HepG2 (cell line): ENCODE measurements at regions not wholly inside any gene's neighbourhood (a gene's known extent, or its start where the extent isn't known, plus 50 kb on each side); places are given as distances from the start of the nearest gene placed in this dataset.

ENCODE experiments used
- ATAC-seq: fragments of 200-7000 bp; cut with Tn5 transposase; 3 replicates; pipeline ENCODE4 v1.9.1; 2020; ENCODE audit warnings: mild to moderate bottlenecking, moderate library complexity
- BruUV-seq: library from RNA; stranded (reverse); fragments of 400-500 nt; replicated peaks from 2 replicates; lab custom pipeline; 2021; lab: Mats Ljungman, UMichigan
- CTCF ChIA-PET: fragments of 300-600 bp; formaldehyde crosslinking; extraction: SDS; loops from one replicate; lab custom pipeline; 2021; ENCODE audit warnings: low total read pairs, inconsistent platforms, low intra/inter-chr PET ratio; lab: Yijun Ruan, JAX
- POLR2A ChIA-PET: fragments of 350-600 bp; sonication (Branson Sonifier 250); formaldehyde crosslinking; loops from one replicate; lab custom pipeline; 2020; ENCODE audit warnings: antibody characterized with exemption, inconsistent platforms; lab: Yijun Ruan, JAX
- DNase-seq: peaks from one replicate; pipeline ENCODE4 v3.0.0-alpha.2; 2015; ENCODE audit warnings: low spot score
- FAIRE-seq: peaks from 3 replicates; lab custom pipeline; 2011; peaks lifted over from hg19 to GRCh38; lab: Jason Lieb, UNC
- H2AFZ ChIP-seq: one replicate; pipeline ENCODE4 v1.6.1; 2011; ENCODE audit warnings: low read length, inconsistent platforms
- H3K27ac ChIP-seq: fragments of 300-600 bp; 3 replicates; pipeline ENCODE4 v1.8.0; 2011; ENCODE audit warnings: mixed run types, mild to moderate bottlenecking, mixed read lengths, low read length, inconsistent platforms; ENCODE audit not compliant: insufficient read depth; ENCODE audit errors: extremely low read length
- H3K27me3 ChIP-seq, 2 experiments: fragments of 200-600 bp in 1 of 2; 2 replicates in 1 of 2; 3 replicates in 1 of 2; pipeline versions ENCODE4 v1.6.0 to v1.8.0; 2011; ENCODE audit warnings: low read length in 2 of 2, mild to moderate bottlenecking in 2 of 2, moderate library complexity in 2 of 2, inconsistent platforms in 1 of 2; ENCODE audit not compliant: insufficient read depth in 2 of 2, control insufficient read depth in 1 of 2
- H3K36me3 ChIP-seq, 2 experiments: fragments of 200-600 bp in 1 of 2; replicated peaks in 1 of 2; 2 replicates in 1 of 2; 3 replicates in 1 of 2; pipeline versions ENCODE4 v1.5.1 to v1.8.0; 2011; ENCODE audit warnings: low read length in 2 of 2, inconsistent platforms in 1 of 2; ENCODE audit not compliant: insufficient read depth in 2 of 2, control insufficient read depth in 1 of 2
- H3K4me1 ChIP-seq: 2 replicates; pipeline ENCODE4 v1.5.1; 2012; ENCODE audit warnings: low read length, inconsistent platforms; ENCODE audit not compliant: insufficient read depth
- H3K4me2 ChIP-seq: 2 replicates; pipeline ENCODE4 v1.6.0; 2011; ENCODE audit warnings: low read depth, low read length, inconsistent platforms
- H3K4me3 ChIP-seq, 3 experiments: fragments of 200-600 bp in 1 of 3; sonication (generic), shearing (Covaris generic) in 1 of 3; replicated peaks in 1 of 3; 2 replicates each; pipeline ENCODE4 v1.5.1; 2011 to 2016; ENCODE audit warnings: low read length in 3 of 3, inconsistent platforms in 2 of 3, low read depth in 2 of 3, mild to moderate bottlenecking in 2 of 3, control low read depth in 1 of 3, mixed read lengths in 1 of 3; ENCODE audit not compliant: insufficient read depth in 1 of 3
- H3K79me2 ChIP-seq: one replicate; pipeline ENCODE4 v1.6.1; 2011; ENCODE audit warnings: low read length, inconsistent platforms; ENCODE audit not compliant: insufficient read depth
- H3K9ac ChIP-seq: 2 replicates; pipeline ENCODE4 v1.6.0; 2011; ENCODE audit warnings: mild to moderate bottlenecking, low read depth, low read length, inconsistent platforms; ENCODE audit not compliant: insufficient read depth
- H3K9me3 ChIP-seq: 2 replicates; pipeline ENCODE4 v1.5.1; 2012; ENCODE audit warnings: mild to moderate bottlenecking, low read length
- H4K20me1 ChIP-seq: 2 replicates; pipeline ENCODE4 v1.6.0; 2011; ENCODE audit warnings: inconsistent platforms, mild to moderate bottlenecking, low read length, moderate library complexity; ENCODE audit not compliant: insufficient read depth
- CBX2 ChIP-seq, 2 experiments: fragments of 200-600 bp in 1 of 2; sonication (generic); formaldehyde crosslinking in 1 of 2; IDR thresholded peaks; 2 replicates each; pipeline versions ENCODE4 v1.7.0 to v1.8.1; 2018 to 2022; ENCODE audit warnings: low read depth in 2 of 2, low read length in 1 of 2, mild to moderate bottlenecking in 1 of 2, missing genetic modification reagents in 1 of 2
- LCORL ChIP-seq, 2 experiments: fragments of 450-650 bp in 1 of 2; sonication (generic) in 1 of 2; formaldehyde crosslinking in 1 of 2; IDR thresholded peaks; 2 replicates each; pipeline versions ENCODE4 v1.5.0 to v1.6.1; 2017 to 2020; ENCODE audit warnings: antibody characterized with exemption in 1 of 2, missing genetic modification reagents in 1 of 2
- MNT ChIP-seq: fragments of 450-650 bp; IDR thresholded peaks from 2 replicates; pipeline ENCODE4 v1.6.1; 2016
- SSRP1 ChIP-seq: IDR thresholded peaks from 2 replicates; pipeline ENCODE4 v1.6.1; 2016; ENCODE audit warnings: control low read depth
- TRIM24 ChIP-seq: sonication (generic); formaldehyde crosslinking; IDR thresholded peaks from 2 replicates; pipeline ENCODE4 v1.8.0; 2022; ENCODE audit warnings: mild to moderate bottlenecking, missing genetic modification reagents
- ZNF101 ChIP-seq: sonication (generic); formaldehyde crosslinking; IDR thresholded peaks from 2 replicates; pipeline ENCODE4 v1.4.0; 2020; ENCODE audit warnings: mild to moderate bottlenecking, low read depth, missing genetic modification reagents, borderline replicate concordance
- WGBS: methylation state at CpG from one replicate; pipeline ENCODE4 v1.1.6; 2017; ENCODE audit warnings: low lambda C conversion rate; 5-methylcytosine and 5-hydroxymethylcytosine counted together
- in situ Hi-C: cut with HindIII; loops from 2 replicates; pipeline ENCODE4 v1.10.0; 2017; ENCODE audit warnings: low pct_unique_long_range_greater_than_20kb; ENCODE audit not compliant: extremely low pct_ligation_motif_present
- intact Hi-C: fragments of 100-400 bp; cut with micrococcal nuclease; formaldehyde crosslinking; loops from one replicate; pipeline ENCODE4 v1.10.0; 2022; ENCODE audit not compliant: unreplicated experiment
- TF ChIP-seq, protein P1 (sequence below), 2 experiments: sonication (generic) in 1 of 2; formaldehyde crosslinking in 1 of 2; IDR thresholded peaks; 2 replicates each; pipeline versions ENCODE4 v1.4.0 to v1.6.1; 2018 to 2020; ENCODE audit warnings: missing genetic modification reagents in 2 of 2, borderline replicate concordance in 1 of 2, low read depth in 1 of 2, mild to moderate bottlenecking in 1 of 2, missing biosample characterization in 1 of 2
- TF ChIP-seq, protein P2 (sequence below): sonication (generic); formaldehyde crosslinking; conservative IDR thresholded peaks from 2 replicates; pipeline ENCODE4 v1.8.0; 2022; ENCODE audit warnings: mild to moderate bottlenecking, moderate library complexity, missing genetic modification reagents
- TF ChIP-seq, protein P3 (sequence below): IDR thresholded peaks from 2 replicates; pipeline ENCODE4 v1.6.1; 2016; ENCODE audit warnings: missing biosample characterization, missing genetic modification reagents, low read depth

DNA sequence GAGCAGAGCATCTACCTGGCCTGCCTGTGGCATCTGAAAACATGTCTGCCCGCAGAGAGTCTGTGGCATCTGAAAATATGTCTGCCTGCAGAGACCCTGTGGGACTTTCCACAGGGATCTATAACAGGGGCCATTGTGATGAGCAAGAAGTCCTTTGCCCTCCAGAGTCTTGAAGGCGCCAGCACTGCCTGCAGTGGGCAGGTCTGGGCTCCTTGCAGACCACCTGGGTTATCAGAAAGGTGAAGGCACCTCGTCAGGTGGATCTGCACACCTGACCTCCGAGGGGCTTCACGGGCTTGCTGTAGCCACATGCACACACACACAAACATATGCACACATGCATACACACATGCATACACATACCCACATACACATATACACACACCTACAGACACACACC is 189.5 kb upstream of the HDAC4 start:
- POLR2A ChIA-PET: no interaction called here
- DNase-seq: no peak
- Histone ChIP-seq H2AFZ (no peak overlapping the region), H3K36me3 (no peaks in the 10 kb centered on the region), H3K27me3 (peaks cover 11 to 33% of the 10 kb centered on the region in 2 experiments; a peak in 4 of 5 replicates)
- CTCF ChIA-PET: no interaction called here
- TF ChIP-seq LCORL (IDR thresholded peaks at IDR 0.05) (no peak), LCORL (CRISPR knock-in tag; IDR thresholded peaks at IDR 0.05) (no peak), MNT (peak; percentile 44; the same call in 1 of the 2 replicates)
- TF ChIP-seq, all 625 proteins: peak for 1
- H3K9me3 ChIP-seq: peaks cover 19% of the 10 kb centered on the region
- H4K20me1 ChIP-seq: no peaks in the 10 kb centered on the region
- H3K27ac ChIP-seq: no peak overlapping the region
- no peaks in the 10 kb centered on the region for H3K79me2 ChIP-seq
- 50% methylated on average over 2 of the region's 5 CpGs for WGBS
- in situ Hi-C loops (no loop called here), intact Hi-C loops (no loop called here)
- no TSS peak for BruUV-seq
- ATAC-seq (no peak), FAIRE-seq (no peak)
- H3K4me2 ChIP-seq: no peak overlapping the region
- H3K4me3 ChIP-seq: no peak overlapping the region
- H3K4me1 ChIP-seq: no peaks in the 10 kb centered on the region
- H3K9ac ChIP-seq: no peak overlapping the region

GRCh38 chr2:239589833-239590232 is 189.0 kb upstream of the HDAC4 start:
- H3K27ac ChIP-seq: no peak overlapping the region
- POLR2A ChIA-PET: no interaction called here
- no peaks in the 10 kb centered on the region for H3K36me3 ChIP-seq
- H2AFZ ChIP-seq: no peak overlapping the region
- DNase-seq (no peak), ATAC-seq (no peak), FAIRE-seq (no peak)
- no peaks in the 10 kb centered on the region for H4K20me1 ChIP-seq
- no peaks in the 10 kb centered on the region for H3K4me1 ChIP-seq
- CTCF ChIA-PET: no interaction called here
- BruUV-seq: no TSS peak
- 48% methylated on average over 4 of the region's 10 CpGs for WGBS
- H3K79me2 ChIP-seq: no peaks in the 10 kb centered on the region
- H3K4me3 ChIP-seq: no peak overlapping the region
- in situ Hi-C loops (no loop called here), intact Hi-C loops (no loop called here)
- no peak overlapping the region for H3K9ac ChIP-seq
- no peak overlapping the region for H3K4me2 ChIP-seq
- peaks cover 11 to 35% of the 10 kb centered on the region in 2 experiments; a peak in 4 of 5 replicates for H3K27me3 ChIP-seq
- H3K9me3 ChIP-seq: peaks cover 19% of the 10 kb centered on the region
- TF ChIP-seq TRIM24 (CRISPR knock-in tag): no peak
- TF ChIP-seq ZNF101 (CRISPR knock-in tag): no peak
- no peak for TF ChIP-seq SSRP1 (CRISPR knock-in tag)
- TF ChIP-seq, protein P1, sequence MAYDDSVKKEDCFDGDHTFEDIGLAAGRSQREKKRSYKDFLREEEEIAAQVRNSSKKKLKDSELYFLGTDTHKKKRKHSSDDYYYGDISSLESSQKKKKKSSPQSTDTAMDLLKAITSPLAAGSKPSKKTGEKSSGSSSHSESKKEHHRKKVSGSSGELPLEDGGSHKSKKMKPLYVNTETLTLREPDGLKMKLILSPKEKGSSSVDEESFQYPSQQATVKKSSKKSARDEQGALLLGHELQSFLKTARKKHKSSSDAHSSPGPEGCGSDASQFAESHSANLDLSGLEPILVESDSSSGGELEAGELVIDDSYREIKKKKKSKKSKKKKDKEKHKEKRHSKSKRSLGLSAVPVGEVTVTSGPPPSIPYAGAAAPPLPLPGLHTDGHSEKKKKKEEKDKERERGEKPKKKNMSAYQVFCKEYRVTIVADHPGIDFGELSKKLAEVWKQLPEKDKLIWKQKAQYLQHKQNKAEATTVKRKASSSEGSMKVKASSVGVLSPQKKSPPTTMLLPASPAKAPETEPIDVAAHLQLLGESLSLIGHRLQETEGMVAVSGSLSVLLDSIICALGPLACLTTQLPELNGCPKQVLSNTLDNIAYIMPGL (CRISPR knock-in tag; IDR thresholded peaks at IDR 0.05; ENCODE audit: borderline replicate concordance in 1 of 2, low read depth in 1 of 2): no peak
- TF ChIP-seq, protein P2, sequence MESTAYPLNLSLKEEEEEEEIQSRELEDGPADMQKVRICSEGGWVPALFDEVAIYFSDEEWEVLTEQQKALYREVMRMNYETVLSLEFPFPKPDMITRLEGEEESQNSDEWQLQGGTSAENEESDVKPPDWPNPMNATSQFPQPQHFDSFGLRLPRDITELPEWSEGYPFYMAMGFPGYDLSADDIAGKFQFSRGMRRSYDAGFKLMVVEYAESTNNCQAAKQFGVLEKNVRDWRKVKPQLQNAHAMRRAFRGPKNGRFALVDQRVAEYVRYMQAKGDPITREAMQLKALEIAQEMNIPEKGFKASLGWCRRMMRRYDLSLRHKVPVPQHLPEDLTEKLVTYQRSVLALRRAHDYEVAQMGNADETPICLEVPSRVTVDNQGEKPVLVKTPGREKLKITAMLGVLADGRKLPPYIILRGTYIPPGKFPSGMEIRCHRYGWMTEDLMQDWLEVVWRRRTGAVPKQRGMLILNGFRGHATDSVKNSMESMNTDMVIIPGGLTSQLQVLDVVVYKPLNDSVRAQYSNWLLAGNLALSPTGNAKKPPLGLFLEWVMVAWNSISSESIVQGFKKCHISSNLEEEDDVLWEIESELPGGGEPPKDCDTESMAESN (CRISPR knock-in tag): no peak
- no peak for TF ChIP-seq CBX2 (IDR thresholded peaks at IDR 0.05; ENCODE audit: low read depth, low read length)
- no peak for TF ChIP-seq CBX2 (CRISPR knock-in tag; IDR thresholded peaks at IDR 0.05; ENCODE audit: low read depth)
- TF ChIP-seq, protein P3, sequence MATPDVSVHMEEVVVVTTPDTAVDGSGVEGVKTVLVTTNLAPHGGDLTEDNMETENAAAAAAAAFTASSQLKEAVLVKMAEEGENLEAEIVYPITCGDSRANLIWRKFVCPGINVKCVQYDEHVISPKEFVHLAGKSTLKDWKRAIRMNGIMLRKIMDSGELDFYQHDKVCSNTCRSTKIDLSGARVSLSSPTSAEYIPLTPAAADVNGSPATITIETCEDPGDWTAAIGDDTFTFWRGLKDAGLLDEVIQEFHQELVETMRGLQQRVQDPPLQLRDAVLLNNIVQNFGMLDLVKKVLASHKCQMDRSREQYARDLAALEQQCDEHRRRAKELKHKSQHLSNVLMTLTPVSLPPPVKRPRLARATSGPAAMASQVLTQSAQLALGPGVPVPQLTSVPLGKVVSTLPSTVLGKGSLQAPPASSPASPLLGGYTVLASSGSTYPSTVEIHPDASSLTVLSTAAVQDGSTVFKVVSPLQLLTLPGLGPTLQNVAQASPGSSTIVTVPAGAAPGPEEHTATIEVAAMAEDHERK (CRISPR knock-in tag): no peak
